HepG2 (cell line): ENCODE measurements at regions not wholly inside any gene's neighbourhood (a gene's known extent, or its start where the extent isn't known, plus 50 kb on each side); places are given as distances from the start of the nearest gene placed in this dataset.

Source experiments
- EZH2 ChIP-seq: conservative IDR thresholded peaks from 2 replicates; pipeline ENCODE4 v1.6.1; 2012; ENCODE audit warnings: mild to moderate bottlenecking, low read depth, low read length, moderate library complexity
- GATA4 ChIP-seq: sonication (generic); IDR thresholded peaks from 2 replicates; pipeline ENCODE4 v1.6.1; 2016; ENCODE audit warnings: antibody characterized with exemption, low read depth, borderline replicate concordance
- SRSF9 ChIP-seq: fragments of 200-400 bp; formaldehyde crosslinking; IDR thresholded peaks from 2 replicates; pipeline ENCODE4 v1.6.1; 2018; ENCODE audit warnings: borderline replicate concordance, mild to moderate bottlenecking, low read depth, low read length; ENCODE audit not compliant: insufficient read depth, poor library complexity, severe bottlenecking

DNA sequence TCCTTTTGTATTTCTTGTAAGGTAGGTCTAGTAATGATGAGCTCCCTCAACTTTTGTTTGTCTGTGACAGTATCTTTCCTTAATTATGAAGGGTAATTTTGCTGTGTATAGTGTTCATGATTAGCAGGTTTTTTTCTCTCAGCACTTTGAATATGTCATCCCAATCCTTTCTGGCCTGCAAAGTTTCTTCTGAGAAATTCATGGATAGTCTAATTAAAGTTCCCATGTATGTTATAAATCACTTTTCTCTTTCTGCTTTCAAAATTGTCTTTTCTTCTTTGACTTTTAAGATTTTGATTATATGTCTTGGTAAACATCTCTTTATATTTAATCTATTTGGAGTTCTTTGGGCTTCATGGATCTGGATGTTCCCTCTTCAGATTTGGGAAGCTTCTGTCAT lies 54.3 kb upstream of the ZKSCAN2 start:
- no peak for TF ChIP-seq EZH2
- no peak for TF ChIP-seq GATA4
- no peak for TF ChIP-seq SRSF9
